IMR-90 (cell line): ENCODE measurements at regions not wholly inside any gene's neighbourhood (a gene's known extent, or its start where the extent isn't known, plus 50 kb on each side); places are given as distances from the start of the nearest gene placed in this dataset.

ENCODE experiments used
- ATAC-seq: fragments of 200-7000 bp; cut with Tn5 transposase; 2 replicates; pipeline ENCODE4 v1.9.1; 2020; ENCODE audit warnings: low read depth, mild to moderate bottlenecking, moderate library complexity
- BruUV-seq: library from RNA; stranded (reverse); fragments of 400-500 nt; replicated peaks from 2 replicates; lab custom pipeline; 2021; lab: Mats Ljungman, UMichigan
- CTCF ChIA-PET: fragments of 300-600 bp; formaldehyde crosslinking; extraction: SDS; loops from one replicate; lab custom pipeline; 2021; ENCODE audit warnings: antibody characterized with exemption; lab: Yijun Ruan, JAX
- POLR2A ChIA-PET: fragments of 300-600 bp; sonication (Branson Sonifier 250); formaldehyde crosslinking; loops from one replicate; lab custom pipeline; 2022; ENCODE audit warnings: antibody characterized with exemption; ENCODE audit not compliant: unreplicated experiment; lab: Charles Lee
- DNase-seq: peaks from one replicate; pipeline ENCODE4 v3.0.0; 2013
- H2AFZ ChIP-seq: replicated peaks from 2 replicates; pipeline ENCODE3; 2013; ENCODE audit warnings: low read length, mild to moderate bottlenecking; ENCODE audit not compliant: poor library complexity
- H2AK5ac ChIP-seq: 2 replicates; pipeline ENCODE4 v1.6.1; 2013; ENCODE audit warnings: low read depth, low read length, inconsistent platforms
- H2AK9ac ChIP-seq: replicated peaks from 2 replicates; pipeline ENCODE3; 2013; ENCODE audit warnings: mild to moderate bottlenecking, low read depth, low read length, moderate library complexity; ENCODE audit not compliant: poor library complexity
- H2BK120ac ChIP-seq: 2 replicates; pipeline ENCODE4 v1.6.1; 2013; ENCODE audit warnings: low read depth, low read length, inconsistent platforms
- H2BK15ac ChIP-seq: 3 replicates; pipeline ENCODE4 v1.6.1; 2013; ENCODE audit warnings: low read depth, low read length, inconsistent platforms
- H2BK20ac ChIP-seq: 2 replicates; pipeline ENCODE4 v1.6.1; 2013; ENCODE audit warnings: low read depth, mild to moderate bottlenecking, inconsistent platforms, low read length, moderate library complexity
- H2BK5ac ChIP-seq: 2 replicates; pipeline ENCODE4 v1.6.1; 2013; ENCODE audit warnings: mild to moderate bottlenecking, low read depth, low read length, inconsistent platforms; ENCODE audit not compliant: poor library complexity, severe bottlenecking
- H3K14ac ChIP-seq: replicated peaks from 2 replicates; pipeline ENCODE4 v1.6.1; 2013; ENCODE audit warnings: low read depth, low read length, inconsistent platforms
- H3K18ac ChIP-seq: 2 replicates; pipeline ENCODE4 v1.6.1; 2013; ENCODE audit warnings: low read depth, low read length, control low read depth
- H3K23ac ChIP-seq: 2 replicates; pipeline ENCODE4 v1.6.1; 2013; ENCODE audit warnings: low read depth, low read length, inconsistent platforms
- H3K27ac ChIP-seq: 2 replicates; pipeline ENCODE4 v1.5.1; 2013; ENCODE audit warnings: mild to moderate bottlenecking, control low read depth, low read length; ENCODE audit not compliant: insufficient read depth
- H3K27me3 ChIP-seq: 2 replicates; pipeline ENCODE4 v1.6.1; 2013; ENCODE audit warnings: low read length; ENCODE audit not compliant: control insufficient read depth, insufficient read depth
- H3K36me3 ChIP-seq: 2 replicates; pipeline ENCODE4 v1.6.1; 2013; ENCODE audit warnings: low read length, mixed read lengths; ENCODE audit not compliant: control insufficient read depth, insufficient read depth
- H3K4ac ChIP-seq: 2 replicates; pipeline ENCODE4 v1.6.1; 2013; ENCODE audit warnings: low read depth, low read length, inconsistent platforms
- H3K4me1 ChIP-seq: 2 replicates; pipeline ENCODE4 v1.6.1; 2013; ENCODE audit warnings: low read length, mixed read lengths; ENCODE audit not compliant: control insufficient read depth, insufficient read depth
- H3K4me2 ChIP-seq: 2 replicates; pipeline ENCODE4 v1.6.1; 2013; ENCODE audit warnings: low read depth, mild to moderate bottlenecking, control low read depth, low read length, moderate library complexity
- H3K4me3 ChIP-seq: 2 replicates; pipeline ENCODE4 v1.5.1; 2013; ENCODE audit warnings: low read depth, mild to moderate bottlenecking, control low read depth, low read length, moderate library complexity; ENCODE audit not compliant: insufficient read depth
- H3K56ac ChIP-seq: 2 replicates; pipeline ENCODE4 v1.6.1; 2013; ENCODE audit warnings: low read length, inconsistent platforms; ENCODE audit not compliant: insufficient read depth; ENCODE audit errors: extremely low read depth
- H3K79me1 ChIP-seq, 2 experiments: 2 replicates each; pipeline ENCODE4 v1.6.1; 2013; ENCODE audit warnings: low read length in 2 of 2, inconsistent platforms in 1 of 2, low read depth in 1 of 2
- H3K9ac ChIP-seq: 2 replicates; pipeline ENCODE4 v1.6.1; 2013; ENCODE audit warnings: low read depth, low read length, control low read depth
- H3K9me1 ChIP-seq: 2 replicates; pipeline ENCODE4 v1.6.1; 2013; ENCODE audit warnings: low read length, inconsistent platforms; ENCODE audit not compliant: insufficient read depth
- H3K9me3 ChIP-seq: 2 replicates; pipeline ENCODE4 v1.6.1; 2013; ENCODE audit warnings: low read length; ENCODE audit not compliant: control insufficient read depth, insufficient read depth
- H4K20me1 ChIP-seq: 2 replicates; pipeline ENCODE4 v1.6.1; 2013; ENCODE audit warnings: low read length, inconsistent platforms; ENCODE audit not compliant: insufficient read depth
- H4K5ac ChIP-seq: 2 replicates; pipeline ENCODE4 v1.6.1; 2013; ENCODE audit warnings: mild to moderate bottlenecking, low read depth, low read length, control low read depth
- H4K8ac ChIP-seq, 2 experiments: 2 replicates each; pipeline ENCODE4 v1.6.1; 2013; ENCODE audit warnings: low read depth in 2 of 2, low read length in 2 of 2, control low read depth in 1 of 2, inconsistent platforms in 1 of 2
- H4K91ac ChIP-seq: 2 replicates; pipeline ENCODE4 v1.6.1; 2013; ENCODE audit warnings: low read depth, low read length, inconsistent platforms; ENCODE audit not compliant: insufficient read depth
- BHLHE40 ChIP-seq: fragments of 150-350 bp; IDR thresholded peaks from 2 replicates; pipeline ENCODE4 v1.6.1; 2016; ENCODE audit warnings: mild to moderate bottlenecking, low read depth, low read length
- CHD1 ChIP-seq: IDR thresholded peaks from 2 replicates; pipeline ENCODE4 v1.6.1; 2012; ENCODE audit warnings: low read depth, low read length, improper control_type of control experiment
- FOS ChIP-seq: fragments of 150-350 bp; IDR thresholded peaks from 2 replicates; pipeline ENCODE4 v1.6.1; 2016; ENCODE audit warnings: low read depth, low read length
- MAFK ChIP-seq: IDR thresholded peaks from 2 replicates; pipeline ENCODE4 v1.6.1; 2012; ENCODE audit warnings: low read depth, low read length, improper control_type of control experiment
- MAZ ChIP-seq: IDR thresholded peaks from 2 replicates; pipeline ENCODE4 v1.6.1; 2012; ENCODE audit warnings: low read depth, mild to moderate bottlenecking, low read length, improper control_type of control experiment, moderate library complexity, borderline replicate concordance
- POLR2A ChIP-seq: IDR thresholded peaks from 2 replicates; pipeline ENCODE4 v1.6.1; 2012; ENCODE audit warnings: mild to moderate bottlenecking, low read depth, low read length
- RFX5 ChIP-seq: IDR thresholded peaks from 2 replicates; pipeline ENCODE4 v1.8.0; 2012; ENCODE audit warnings: low read depth, mild to moderate bottlenecking, low read length, moderate library complexity
- USF2 ChIP-seq: fragments of 150-350 bp; IDR thresholded peaks from 2 replicates; pipeline ENCODE4 v1.6.1; 2017; ENCODE audit warnings: mild to moderate bottlenecking, antibody characterized with exemption, low read length, low read depth
- WGBS, 2 experiments: methylation state at CpG; one replicate each; pipeline versions ENCODE4 v1.1.5 to v1.1.7; 2013; ENCODE audit warnings: missing lambda C conversion rate in 2 of 2; ENCODE audit not compliant: insufficient read length in 1 of 2; ENCODE audit errors: extremely low coverage in 2 of 2; 5-methylcytosine and 5-hydroxymethylcytosine counted together
- dilution Hi-C: fragments of 300-500 bp; cut with HindIII; formaldehyde crosslinking; loops from one replicate; pipeline ENCODE4 v1.14.3; 2018; ENCODE audit warnings: low sequenced_read_pairs; ENCODE audit not compliant: unreplicated experiment
- in situ Hi-C: fragments of 300-500 bp; cut with MboI; formaldehyde crosslinking; loops from 3 replicates; pipeline ENCODE4 v1.14.3; 2019; ENCODE audit warnings: low sequenced_read_pairs, inconsistent platforms, mixed read lengths
- intact Hi-C: fragments of 100-400 bp; cut with micrococcal nuclease; formaldehyde crosslinking; loops from 2 replicates; pipeline ENCODE4 v1.10.0; 2022

DNA sequence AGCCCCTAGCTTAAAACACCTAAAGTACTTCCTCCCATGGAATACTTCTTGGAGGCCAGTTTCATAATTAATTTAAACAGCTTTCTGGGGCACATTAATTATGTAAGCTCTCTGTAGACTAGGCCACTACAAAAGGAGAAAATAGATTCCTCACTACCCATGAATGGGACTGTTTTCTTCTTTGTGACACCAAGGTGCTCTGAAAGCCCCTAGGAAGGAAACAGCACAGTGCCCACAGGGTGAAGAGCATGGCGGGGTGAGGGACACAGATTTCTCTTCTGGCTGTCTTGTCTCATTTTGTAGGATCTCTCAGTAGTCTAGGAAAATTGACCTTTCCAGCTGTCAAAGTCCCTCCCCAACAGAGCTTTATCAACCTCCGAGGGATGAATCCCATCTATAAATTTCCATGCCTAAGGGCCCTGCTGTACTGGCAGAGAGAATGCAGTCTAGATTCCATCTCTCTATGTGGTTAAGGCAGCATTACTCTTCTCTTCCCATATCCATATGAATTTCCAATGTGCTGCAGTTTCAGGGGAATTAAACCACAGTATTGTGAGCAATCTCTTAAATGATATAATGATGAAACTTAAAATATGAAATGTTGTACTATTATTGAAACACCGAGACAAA, 183.6 kb upstream of the GRIP1 start:
- H4K20me1 ChIP-seq, result no peaks in the 10 kb centered on the region
- no peaks in the 10 kb centered on the region for H3K9me1 ChIP-seq
- POLR2A ChIA-PET, result no interaction called here
- TF ChIP-seq RFX5 (no peak), MAFK (no peak), CHD1 (no peak), USF2 (no peak), FOS (no peak), POLR2A (no peak), BHLHE40 (no peak), MAZ (no peak)
- H3K4ac ChIP-seq, result no peak overlapping the region
- H3K9ac ChIP-seq, result no peak overlapping the region
- no peak overlapping the region for H4K8ac ChIP-seq
- no peak overlapping the region for H3K4me3 ChIP-seq
- no peaks in the 10 kb centered on the region for H3K4me1 ChIP-seq
- H4K5ac ChIP-seq, result no peak overlapping the region
- dilution Hi-C loops (no loop called here), intact Hi-C loops (loop anchor here (5.0 kb wide), 1 partner anchor 1970 kb away; no protein-coding TSS in a partner anchor), in situ Hi-C loops (no loop called here)
- H3K56ac ChIP-seq, result no peak overlapping the region
- H2AK5ac ChIP-seq, result no peak overlapping the region
- H3K4me2 ChIP-seq, result no peak overlapping the region
- no peak overlapping the region for H3K18ac ChIP-seq
- no TSS peak for BruUV-seq
- no peak overlapping the region for H3K23ac ChIP-seq
- no peak for ATAC-seq
- no peaks in the 10 kb centered on the region for H3K27me3 ChIP-seq
- no peak overlapping the region for H3K14ac ChIP-seq
- no CpG with 5 or more reads among the region's 3 CpGs for WGBS, 2 experiments
- no peak overlapping the region for H2BK15ac ChIP-seq
- H2BK20ac ChIP-seq, result no peak overlapping the region
- H3K36me3 ChIP-seq, result no peaks in the 10 kb centered on the region
- H2AK9ac ChIP-seq, result no peak overlapping the region
- H2BK5ac ChIP-seq, result no peak overlapping the region
- no peak overlapping the region for H2BK120ac ChIP-seq
- DNase-seq, result no peak
- no peaks in the 10 kb centered on the region for H3K79me1 ChIP-seq
- H4K91ac ChIP-seq, result no peak overlapping the region
- CTCF ChIA-PET, result no interaction called here
- no peak overlapping the region for H2AFZ ChIP-seq
- H3K27ac ChIP-seq, result no peak overlapping the region
- no peaks in the 10 kb centered on the region for H3K9me3 ChIP-seq
